Liver (tissue), 2 donors: ENCODE measurements at regions not wholly inside any gene's neighbourhood (a gene's known extent, or its start where the extent isn't known, plus 50 kb on each side); places are given as distances from the start of the nearest gene placed in this dataset.

Experiments used
- YY1 ChIP-seq: IDR thresholded peaks from 2 replicates; pipeline ENCODE4 v1.6.1; 2016; ENCODE audit warnings: antibody characterized with exemption, mild to moderate bottlenecking
- TF ChIP-seq, protein P1 (sequence below): fragments of 150-350 bp; IDR thresholded peaks from 2 replicates; pipeline ENCODE4 v1.5.1; 2017; ENCODE audit warnings: improper control_type of control experiment, low read depth, low read length; ENCODE audit not compliant: missing input control
- donor health status: healthy.

DNA sequence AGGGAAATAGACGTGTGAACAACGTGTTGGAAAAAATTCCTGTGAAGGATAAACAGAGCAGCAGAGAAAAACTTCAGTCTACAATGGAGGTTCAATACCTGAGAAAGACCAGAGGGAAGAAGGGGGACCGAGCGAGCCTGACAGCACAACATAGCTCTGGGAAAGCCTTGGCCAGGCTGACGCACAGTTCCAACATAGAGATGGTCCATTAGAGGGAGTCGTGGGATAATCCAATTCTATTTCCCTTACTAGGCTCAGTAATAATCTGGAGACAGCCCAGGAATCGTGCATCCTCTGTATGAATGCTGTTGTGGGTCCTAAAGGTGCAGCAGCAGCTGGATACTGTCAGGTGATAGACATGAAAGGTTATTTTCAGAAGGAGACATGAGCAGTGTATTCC, 370.8 kb upstream of the BTBD3 start:
- TF ChIP-seq, protein P1, sequence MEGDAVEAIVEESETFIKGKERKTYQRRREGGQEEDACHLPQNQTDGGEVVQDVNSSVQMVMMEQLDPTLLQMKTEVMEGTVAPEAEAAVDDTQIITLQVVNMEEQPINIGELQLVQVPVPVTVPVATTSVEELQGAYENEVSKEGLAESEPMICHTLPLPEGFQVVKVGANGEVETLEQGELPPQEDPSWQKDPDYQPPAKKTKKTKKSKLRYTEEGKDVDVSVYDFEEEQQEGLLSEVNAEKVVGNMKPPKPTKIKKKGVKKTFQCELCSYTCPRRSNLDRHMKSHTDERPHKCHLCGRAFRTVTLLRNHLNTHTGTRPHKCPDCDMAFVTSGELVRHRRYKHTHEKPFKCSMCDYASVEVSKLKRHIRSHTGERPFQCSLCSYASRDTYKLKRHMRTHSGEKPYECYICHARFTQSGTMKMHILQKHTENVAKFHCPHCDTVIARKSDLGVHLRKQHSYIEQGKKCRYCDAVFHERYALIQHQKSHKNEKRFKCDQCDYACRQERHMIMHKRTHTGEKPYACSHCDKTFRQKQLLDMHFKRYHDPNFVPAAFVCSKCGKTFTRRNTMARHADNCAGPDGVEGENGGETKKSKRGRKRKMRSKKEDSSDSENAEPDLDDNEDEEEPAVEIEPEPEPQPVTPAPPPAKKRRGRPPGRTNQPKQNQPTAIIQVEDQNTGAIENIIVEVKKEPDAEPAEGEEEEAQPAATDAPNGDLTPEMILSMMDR, result no peak
- TF ChIP-seq YY1, result no peak
